Activated T-cell treated with anti-CD3 and anti-CD28 coated beads for 1 hour (primary cell): ENCODE measurements at regions not wholly inside any gene's neighbourhood (a gene's known extent, or its start where the extent isn't known, plus 50 kb on each side); places are given as distances from the start of the nearest gene placed in this dataset.

ENCODE experiments used
- DNase-seq: peaks from one replicate; pipeline ENCODE4 v3.0.0-alpha.2; 2020; ENCODE audit warnings: low read depth

DNA sequence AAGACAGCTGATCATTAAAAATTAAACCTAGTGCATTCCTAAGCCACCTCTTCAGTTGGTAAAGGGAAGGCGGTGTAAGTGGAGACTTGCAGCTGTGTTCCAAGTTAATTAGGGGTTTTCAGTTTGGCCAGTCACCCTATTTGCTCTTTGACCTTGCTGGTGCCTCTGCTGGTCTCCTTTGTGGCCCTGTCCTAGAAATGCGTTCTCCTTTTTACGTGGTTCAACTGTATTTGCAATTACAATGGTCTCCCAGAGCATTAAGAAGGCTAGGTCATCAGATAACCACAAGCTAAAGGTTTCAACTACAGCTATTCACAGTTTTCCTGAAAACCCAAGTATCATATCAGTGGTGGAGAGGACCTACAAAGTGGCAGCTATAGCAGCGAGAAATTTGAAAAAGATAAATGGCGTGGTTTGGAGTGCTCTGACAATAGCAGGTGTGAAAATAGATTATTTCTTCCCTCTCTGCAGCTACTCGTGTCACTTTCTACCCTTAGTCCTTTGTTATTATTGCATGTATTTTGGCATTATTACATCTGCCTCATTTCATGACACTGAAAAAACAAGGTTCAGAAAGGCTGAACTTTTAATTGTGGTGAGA is 203.5 kb upstream of the TBC1D5 start:
- DNase-seq = no peak

DNA sequence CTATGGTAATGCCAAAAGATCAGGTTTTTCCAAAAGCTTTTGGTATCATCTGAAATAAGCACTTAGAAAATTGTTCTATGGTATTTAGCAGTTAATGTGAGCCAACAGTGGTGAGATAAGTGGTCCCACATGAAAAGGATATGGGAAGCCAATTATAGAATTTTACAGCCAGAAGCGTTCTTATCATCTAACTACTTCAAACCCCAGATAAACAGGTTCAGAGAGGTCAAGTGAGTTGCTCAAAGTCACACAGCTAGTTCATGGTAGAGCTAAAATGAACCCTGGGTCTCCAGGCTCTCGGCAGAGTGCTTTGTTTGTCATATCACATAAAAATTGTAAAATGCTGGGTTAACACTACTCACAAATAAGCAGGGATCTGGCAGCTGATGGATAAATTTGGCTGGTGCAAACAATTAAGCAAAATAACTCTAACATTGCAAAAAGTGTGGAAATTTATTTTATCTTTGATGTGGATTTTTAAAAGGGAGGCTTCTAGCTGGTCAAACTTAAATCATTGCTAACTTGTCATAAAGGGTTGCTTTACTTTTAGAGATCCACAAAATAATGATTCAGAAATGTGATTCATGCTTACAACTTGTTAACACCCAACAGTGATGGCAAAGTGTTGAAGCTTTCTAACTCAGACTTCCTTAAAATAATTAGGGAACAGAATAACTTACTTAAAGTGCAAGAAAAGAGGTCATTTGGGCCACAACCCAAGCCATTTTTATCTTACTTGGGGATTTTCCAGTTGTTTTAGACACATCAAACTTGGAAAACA is 202.8 kb upstream of the TBC1D5 start:
- DNase-seq = no peak

GRCh38 chr3:17942856-17943255 is 200.4 kb upstream of the TBC1D5 start:
- no peak for DNase-seq

GRCh38 chr3:17941766-17942165 is 199.3 kb upstream of the TBC1D5 start:
- DNase-seq = no peak

DNA sequence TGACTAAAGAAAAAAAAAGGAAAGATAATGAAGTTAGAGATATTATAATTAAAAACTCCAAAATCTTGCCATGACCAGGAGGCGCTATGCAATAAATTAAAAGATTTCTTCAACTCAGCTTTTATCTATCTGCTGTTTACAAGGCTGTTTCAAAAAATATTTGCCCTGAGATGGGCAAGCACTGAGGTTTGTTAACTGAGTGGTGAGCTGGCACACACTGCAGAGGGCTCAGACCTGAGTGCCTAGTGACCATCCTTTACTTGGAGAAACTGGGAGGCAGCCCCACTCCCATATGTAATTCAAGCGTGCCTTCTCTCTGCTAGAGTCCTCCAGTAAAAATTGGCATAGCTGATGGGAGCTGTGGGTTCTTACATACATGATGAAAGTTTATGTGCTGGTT is 198.7 kb upstream of the TBC1D5 start:
- DNase-seq = no peak

GRCh38 chr3:17939157-17939556 is 196.7 kb upstream of the TBC1D5 start:
- DNase-seq = no peak

DNA sequence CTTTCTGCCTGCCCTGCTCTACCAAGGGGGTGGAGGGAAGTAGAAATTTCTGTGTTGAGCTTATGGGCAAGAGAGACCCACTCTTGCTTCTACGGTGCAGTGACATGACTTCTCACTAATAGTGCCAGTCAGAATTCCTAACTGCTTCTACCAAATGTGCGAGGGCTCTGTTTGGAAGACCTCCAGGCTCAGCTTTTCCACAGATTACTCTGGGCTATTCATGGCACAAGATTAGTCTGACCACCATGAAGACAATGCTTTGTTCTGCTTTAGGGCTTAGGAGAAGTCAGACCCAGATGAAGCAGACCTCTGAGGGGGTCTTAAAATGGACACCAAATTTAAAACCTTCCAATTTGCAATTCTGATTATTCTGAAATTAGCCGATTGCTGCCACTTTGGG is 195.9 kb upstream of the TBC1D5 start:
- DNase-seq = no peak

GRCh38 chr3:17936736-17937480 is 194.5 kb upstream of the TBC1D5 start:
- DNase-seq = no peak

DNA sequence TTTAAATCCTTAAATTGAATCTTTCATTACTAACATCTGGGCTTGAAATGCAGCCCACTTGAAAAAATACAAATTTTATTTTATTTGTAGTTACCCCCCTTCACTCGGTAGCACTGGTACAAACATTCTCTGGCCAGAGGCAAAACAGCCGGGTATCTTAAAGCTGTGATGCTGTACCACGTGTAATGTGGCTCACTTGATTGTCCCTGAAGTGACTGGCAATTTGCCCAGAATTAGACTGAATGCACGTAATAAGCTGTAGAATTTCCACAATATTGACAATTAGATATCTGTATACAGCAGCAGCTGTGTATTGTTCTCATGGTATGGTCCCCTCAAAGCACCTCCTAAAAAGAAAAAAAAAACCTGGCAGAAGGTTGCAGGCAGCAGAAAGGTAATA is 192.8 kb upstream of the TBC1D5 start:
- no peak for DNase-seq

DNA sequence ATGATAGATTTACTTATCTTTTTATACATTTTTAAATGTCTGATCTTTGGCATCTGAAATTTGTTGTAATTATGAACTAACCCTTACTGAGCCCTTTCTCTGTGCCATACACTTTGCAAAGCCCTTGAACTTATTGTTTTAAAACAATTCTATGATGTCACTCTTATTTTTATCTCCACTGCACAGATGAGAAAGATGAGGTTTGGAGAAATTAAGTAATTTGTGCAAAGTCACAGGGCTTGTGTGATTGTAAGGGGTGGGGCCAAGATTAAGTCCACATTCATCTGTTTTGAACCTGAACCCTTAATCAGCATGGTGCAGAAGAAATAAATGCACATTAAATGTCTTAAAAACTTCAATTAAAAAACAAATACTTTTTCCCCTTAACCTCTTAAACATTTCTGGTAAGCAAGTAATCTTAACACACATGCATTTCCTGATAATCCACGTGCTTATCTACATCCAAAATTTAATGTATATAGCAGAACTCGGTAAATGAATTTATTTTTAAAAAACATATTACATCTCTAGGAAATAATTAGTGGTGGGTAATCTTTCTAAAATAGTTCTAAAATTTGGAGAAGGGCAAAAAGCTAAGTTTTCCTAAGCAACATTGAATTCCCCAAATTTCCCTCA is 189.8 kb upstream of the TBC1D5 start:
- DNase-seq = no peak

DNA sequence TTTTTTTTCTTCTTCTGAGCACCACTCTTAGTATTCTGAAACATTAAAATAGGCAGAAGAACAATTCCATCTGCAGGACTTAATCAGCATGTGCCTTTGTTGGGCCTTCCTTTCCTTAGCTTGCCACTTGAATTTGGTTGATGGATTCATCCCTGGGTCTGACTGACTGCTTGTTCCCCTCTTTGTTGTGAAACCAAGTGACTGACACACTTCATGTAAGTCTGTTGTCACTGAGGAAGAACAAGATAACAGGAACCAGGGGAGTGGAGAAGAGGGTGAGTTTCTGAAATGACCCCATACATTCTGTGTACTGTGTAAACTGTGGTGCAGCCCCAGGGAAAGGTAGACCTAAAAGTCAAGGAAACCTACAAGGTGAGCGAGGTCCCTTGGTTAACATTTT is 188.7 kb upstream of the TBC1D5 start:
- DNase-seq = no peak

DNA sequence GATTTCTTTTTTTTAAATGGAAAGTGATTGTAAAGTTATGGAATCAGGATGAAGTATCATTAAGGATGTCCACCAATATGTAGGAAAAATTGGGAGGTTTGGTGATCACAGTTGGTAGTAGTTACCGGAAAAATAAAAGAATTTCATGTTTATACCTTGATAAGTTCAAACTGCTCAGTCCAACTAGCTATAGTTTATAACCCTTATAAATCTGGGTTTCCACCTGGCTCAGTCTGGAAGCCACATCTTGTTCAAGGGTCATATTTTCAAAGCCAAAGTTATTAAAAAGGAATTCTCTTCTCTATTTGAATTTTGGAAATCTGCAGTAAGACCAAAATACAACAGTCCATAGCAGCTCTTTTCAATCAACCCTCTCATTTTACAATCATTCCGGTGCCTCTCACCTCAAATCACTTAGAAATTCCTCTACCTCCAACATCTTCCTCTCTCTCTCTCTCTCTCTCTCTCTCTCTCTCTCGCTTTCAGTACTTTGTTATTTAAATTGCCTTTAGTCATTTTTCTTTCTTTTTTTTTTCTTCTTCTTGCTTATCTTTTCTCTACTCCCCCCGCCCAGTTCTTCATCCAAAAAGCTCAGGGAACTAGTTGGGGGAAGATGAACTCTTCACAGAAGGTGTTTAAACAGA is 186.2 kb upstream of the TBC1D5 start:
- DNase-seq = no peak

DNA sequence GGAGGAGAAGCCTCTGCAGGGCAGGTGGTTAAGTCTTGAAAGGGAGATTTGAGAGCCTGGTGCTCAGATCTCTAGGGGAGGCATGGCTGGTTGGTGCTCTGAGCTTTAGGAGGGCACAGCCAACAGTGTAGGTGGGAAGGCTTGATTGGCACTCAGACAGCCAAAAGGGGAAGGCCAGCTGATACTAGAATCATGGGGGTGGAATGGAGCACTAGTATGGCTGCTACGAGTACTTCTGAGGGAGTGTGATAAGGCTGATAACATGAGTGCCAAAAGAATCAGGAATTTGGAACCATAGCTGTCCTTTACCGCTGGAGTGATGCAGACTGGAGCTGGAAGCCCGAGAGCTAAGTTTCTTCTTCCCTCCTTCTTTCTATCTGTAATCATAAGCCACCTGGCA is 184.6 kb upstream of the TBC1D5 start:
- DNase-seq = no peak

- DNase-seq = no peak
Observed at GRCh38 chr3:17915341-17915740, 172.9 kb upstream of the TBC1D5 start.

DNA sequence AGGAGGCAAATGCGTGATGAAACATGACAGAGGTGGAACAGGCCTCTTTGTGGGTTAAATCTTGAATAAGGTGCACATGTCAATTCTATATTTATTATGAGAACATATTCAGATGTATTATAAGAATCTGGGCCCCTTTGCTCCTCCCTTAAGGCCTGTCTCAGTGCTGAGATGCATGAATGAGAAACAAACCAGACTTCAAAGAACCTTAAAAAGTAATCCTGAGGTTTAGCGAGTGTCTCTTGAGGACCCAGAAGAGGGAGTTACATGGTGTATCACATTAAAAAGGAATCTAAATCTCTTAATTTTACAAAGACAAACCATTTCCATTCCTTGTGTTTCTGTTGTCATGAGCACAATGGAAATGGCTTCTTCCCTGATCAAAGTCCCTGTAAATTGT is 170.9 kb upstream of the TBC1D5 start:
- DNase-seq = no peak

GRCh38 chr3:17911986-17912760 is 169.7 kb upstream of the TBC1D5 start:
- no peak for DNase-seq

GRCh38 chr3:17910922-17911321 is 168.5 kb upstream of the TBC1D5 start:
- no peak for DNase-seq

DNA sequence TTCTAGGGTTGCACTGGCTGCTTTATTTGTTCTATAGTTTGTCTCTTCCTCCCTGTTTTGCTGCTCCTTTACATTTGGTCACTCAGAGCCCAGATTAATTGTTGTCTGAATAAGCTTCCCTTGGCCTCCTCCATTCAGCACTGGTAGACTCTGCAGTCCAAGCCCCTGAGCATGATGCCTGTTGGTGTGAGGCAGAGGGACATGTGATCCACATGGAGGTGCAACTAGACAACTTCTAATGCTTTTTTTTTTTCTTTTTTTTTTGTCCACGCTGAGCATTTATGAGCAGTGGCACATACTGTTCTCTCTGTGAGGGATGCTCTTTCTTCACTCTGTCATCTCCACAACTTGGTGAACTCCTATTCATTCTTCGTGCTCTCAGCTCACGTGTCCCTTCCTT is 167.3 kb upstream of the TBC1D5 start:
- DNase-seq = no peak

DNA sequence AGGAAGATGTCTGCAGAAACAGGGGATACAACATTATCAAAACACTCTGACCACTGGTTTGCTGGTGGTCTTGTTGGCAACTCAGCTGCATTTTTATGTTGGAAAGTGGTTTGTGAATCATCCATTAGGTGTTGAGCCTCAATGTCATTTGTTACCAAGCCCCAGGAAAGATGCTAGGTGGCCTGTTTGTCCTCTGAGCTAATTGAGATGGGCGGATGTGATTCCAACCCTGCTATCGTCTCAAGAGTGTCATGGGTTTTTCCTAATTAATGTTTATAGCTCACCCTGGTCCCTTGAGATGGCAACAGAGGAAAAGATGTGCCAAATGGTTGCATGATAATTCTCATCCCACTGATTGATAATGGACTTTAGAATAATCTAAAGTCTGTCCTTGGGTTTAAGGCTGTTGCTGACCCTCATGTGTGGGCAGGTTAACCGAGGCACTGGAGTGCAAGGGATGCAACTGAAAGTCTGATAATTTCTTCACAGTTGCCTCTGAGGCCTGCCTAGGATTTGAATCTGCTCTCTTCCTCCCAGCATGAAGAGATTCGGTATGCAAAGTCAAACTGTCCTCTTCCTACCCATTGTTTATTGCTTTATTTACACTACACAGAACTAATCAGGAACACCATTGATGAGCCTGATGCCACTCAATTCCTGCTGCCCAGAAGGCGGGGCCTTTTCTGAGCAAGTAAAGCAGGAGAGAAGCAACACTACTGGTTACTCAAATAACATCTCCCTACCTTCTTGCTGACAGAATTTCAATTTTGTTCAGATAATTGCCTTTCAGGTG is 166.2 kb upstream of the TBC1D5 start:
- DNase-seq = no peak

- no peak for DNase-seq
Observed at GRCh38 chr3:17905996-17906395, 163.6 kb upstream of the TBC1D5 start.

- DNase-seq = no peak
Observed at GRCh38 chr3:17901893-17902292, 159.5 kb upstream of the TBC1D5 start.
